IPS-11a (cell line): ENCODE measurements at regions not wholly inside any gene's neighbourhood (a gene's known extent, or its start where the extent isn't known, plus 50 kb on each side); places are given as distances from the start of the nearest gene placed in this dataset.

Source experiments
- H3K4me3 ChIP-seq: one replicate; pipeline ENCODE4 v1.5.1; 2013; ENCODE audit warnings: low read depth, low read length, control low read depth

- H3K4me3 ChIP-seq = no peak overlapping the region
These were observed 349.3 kb downstream of the FBXO8 start for GRCh38 chr4:173934201-173934600.

GRCh38 chr4:173932701-173933100 lies 350.8 kb downstream of the FBXO8 start:
- H3K4me3 ChIP-seq = no peak overlapping the region

GRCh38 chr4:173930329-173930967 lies 353.0 kb downstream of the FBXO8 start:
- no peak overlapping the region for H3K4me3 ChIP-seq

- H3K4me3 ChIP-seq = no peak overlapping the region
These were observed 353.5 kb downstream of the FBXO8 start for GRCh38 chr4:173929921-173930320.

- H3K4me3 ChIP-seq = no peak overlapping the region
These were observed 358.9 kb downstream of the FBXO8 start for GRCh38 chr4:173924561-173924960.

- no peak overlapping the region for H3K4me3 ChIP-seq
These were observed 363.6 kb downstream of the FBXO8 start for GRCh38 chr4:173919861-173920260.

GRCh38 chr4:173919196-173919595 lies 364.3 kb downstream of the FBXO8 start:
- H3K4me3 ChIP-seq = no peak overlapping the region

GRCh38 chr4:173917255-173917960 lies 366.1 kb downstream of the FBXO8 start:
- H3K4me3 ChIP-seq = no peak overlapping the region

GRCh38 chr4:173913496-173913895 lies 370.0 kb downstream of the FBXO8 start:
- H3K4me3 ChIP-seq = no peak overlapping the region

GRCh38 chr4:173912384-173912783 lies 371.1 kb downstream of the FBXO8 start:
- H3K4me3 ChIP-seq = no peak overlapping the region

GRCh38 chr4:173910891-173911290 lies 372.6 kb downstream of the FBXO8 start:
- no peak overlapping the region for H3K4me3 ChIP-seq

- H3K4me3 ChIP-seq = no peak overlapping the region
These were observed 374.2 kb downstream of the FBXO8 start for GRCh38 chr4:173909294-173909693.

GRCh38 chr4:173899813-173900212 lies 369.8 kb upstream of the HAND2 start:
- no peak overlapping the region for H3K4me3 ChIP-seq

GRCh38 chr4:173891072-173891471 lies 361.0 kb upstream of the HAND2 start:
- no peak overlapping the region for H3K4me3 ChIP-seq

- no peak overlapping the region for H3K4me3 ChIP-seq
These were observed 353.8 kb upstream of the HAND2 start for GRCh38 chr4:173883821-173884220.

- H3K4me3 ChIP-seq = no peak overlapping the region
These were observed 350.9 kb upstream of the HAND2 start for GRCh38 chr4:173880897-173881296.

- no peak overlapping the region for H3K4me3 ChIP-seq
These were observed 349.5 kb upstream of the HAND2 start for GRCh38 chr4:173879509-173879908.

GRCh38 chr4:173878701-173879100 lies 348.7 kb upstream of the HAND2 start:
- H3K4me3 ChIP-seq = no peak overlapping the region

- no peak overlapping the region for H3K4me3 ChIP-seq
These were observed 341.6 kb upstream of the HAND2 start for GRCh38 chr4:173871643-173872042.

GRCh38 chr4:173866322-173867026 lies 336.4 kb upstream of the HAND2 start:
- H3K4me3 ChIP-seq = no peak overlapping the region

- no peak overlapping the region for H3K4me3 ChIP-seq
These were observed 332.7 kb upstream of the HAND2 start for GRCh38 chr4:173862754-173863153.

- no peak overlapping the region for H3K4me3 ChIP-seq
These were observed 330.1 kb upstream of the HAND2 start for GRCh38 chr4:173860094-173860493.
